IPS-18a (cell line): ENCODE measurements at regions not wholly inside any gene's neighbourhood (a gene's known extent, or its start where the extent isn't known, plus 50 kb on each side); places are given as distances from the start of the nearest gene placed in this dataset.

ENCODE experiments used
- H3K27ac ChIP-seq: one replicate; pipeline ENCODE4 v1.5.1; 2013; ENCODE audit warnings: low read length
- H3K27me3 ChIP-seq: one replicate; pipeline ENCODE4 v1.6.1; 2013; ENCODE audit warnings: mild to moderate bottlenecking, low read length; ENCODE audit not compliant: control insufficient read depth, insufficient read depth
- H3K36me3 ChIP-seq: one replicate; pipeline ENCODE4 v1.6.1; 2013; ENCODE audit warnings: low read depth, low read length; ENCODE audit not compliant: control insufficient read depth
- H3K4me1 ChIP-seq: one replicate; pipeline ENCODE4 v1.6.1; 2013; ENCODE audit warnings: low read depth, low read length; ENCODE audit not compliant: control insufficient read depth
- H3K4me3 ChIP-seq: one replicate; pipeline ENCODE4 v1.5.1; 2013; ENCODE audit warnings: low read length
- H3K9ac ChIP-seq: one replicate; pipeline ENCODE4 v1.6.1; 2013; ENCODE audit warnings: mild to moderate bottlenecking, low read length, moderate library complexity
- H3K9me3 ChIP-seq: one replicate; pipeline ENCODE4 v1.6.1; 2013; ENCODE audit warnings: low read depth, low read length; ENCODE audit not compliant: control insufficient read depth

GRCh38 chr1:118253053-118253915 is 68.3 kb upstream of the SPAG17 start:
- Histone ChIP-seq H3K27me3 (no peaks in the 10 kb centered on the region), H3K36me3 (no peaks in the 10 kb centered on the region), H3K4me1 (peaks cover 37% of the 10 kb centered on the region), H3K9me3 (no peaks in the 10 kb centered on the region), H3K9ac (no peak overlapping the region), H3K4me3 (no peak overlapping the region), H3K27ac (no peak overlapping the region)

GRCh38 chr1:118252624-118253023 is 67.6 kb upstream of the SPAG17 start:
- Histone ChIP-seq H3K9me3 (no peaks in the 10 kb centered on the region), H3K4me3 (no peak overlapping the region), H3K9ac (no peak overlapping the region), H3K4me1 (peaks cover 37% of the 10 kb centered on the region), H3K27me3 (no peaks in the 10 kb centered on the region), H3K27ac (no peak overlapping the region), H3K36me3 (no peaks in the 10 kb centered on the region)

- no peaks in the 10 kb centered on the region for H3K9me3 ChIP-seq
- no peak overlapping the region for H3K9ac ChIP-seq
- peaks cover 37% of the 10 kb centered on the region for H3K4me1 ChIP-seq
- H3K4me3 ChIP-seq = no peak overlapping the region
- no peaks in the 10 kb centered on the region for H3K36me3 ChIP-seq
- no peak overlapping the region for H3K27ac ChIP-seq
- no peaks in the 10 kb centered on the region for H3K27me3 ChIP-seq
These were observed 65.2 kb upstream of the SPAG17 start for GRCh38 chr1:118250232-118250631.

GRCh38 chr1:118249641-118250040 is 64.6 kb upstream of the SPAG17 start:
- no peaks in the 10 kb centered on the region for H3K36me3 ChIP-seq
- no peak overlapping the region for H3K27ac ChIP-seq
- H3K9me3 ChIP-seq = no peaks in the 10 kb centered on the region
- H3K9ac ChIP-seq = no peak overlapping the region
- peaks cover 37% of the 10 kb centered on the region for H3K4me1 ChIP-seq
- H3K4me3 ChIP-seq = no peak overlapping the region
- H3K27me3 ChIP-seq = no peaks in the 10 kb centered on the region

GRCh38 chr1:118247593-118247992 is 62.6 kb upstream of the SPAG17 start:
- Histone ChIP-seq H3K9ac (no peak overlapping the region), H3K36me3 (no peaks in the 10 kb centered on the region), H3K4me3 (no peak overlapping the region), H3K4me1 (peaks cover 31% of the 10 kb centered on the region), H3K27ac (no peak overlapping the region), H3K9me3 (no peaks in the 10 kb centered on the region), H3K27me3 (no peaks in the 10 kb centered on the region)

- Histone ChIP-seq H3K36me3 (no peaks in the 10 kb centered on the region), H3K4me3 (no peak overlapping the region), H3K9me3 (no peaks in the 10 kb centered on the region), H3K27me3 (no peaks in the 10 kb centered on the region), H3K9ac (no peak overlapping the region), H3K4me1 (peaks cover 31% of the 10 kb centered on the region), H3K27ac (no peak overlapping the region)
These were observed 61.6 kb upstream of the SPAG17 start for GRCh38 chr1:118246646-118247045.

- no peak overlapping the region for H3K9ac ChIP-seq
- no peaks in the 10 kb centered on the region for H3K36me3 ChIP-seq
- H3K4me1 ChIP-seq = peaks cover 7% of the 10 kb centered on the region
- H3K4me3 ChIP-seq = no peak overlapping the region
- H3K9me3 ChIP-seq = peaks cover 3% of the 10 kb centered on the region
- no peaks in the 10 kb centered on the region for H3K27me3 ChIP-seq
- H3K27ac ChIP-seq = no peak overlapping the region
These were observed 59.2 kb upstream of the SPAG17 start for GRCh38 chr1:118244194-118244593.

GRCh38 chr1:118243269-118243668 is 58.2 kb upstream of the SPAG17 start:
- Histone ChIP-seq H3K27ac (no peak overlapping the region), H3K9me3 (peaks cover 4% of the 10 kb centered on the region), H3K9ac (no peak overlapping the region), H3K36me3 (no peaks in the 10 kb centered on the region), H3K4me1 (no peaks in the 10 kb centered on the region), H3K4me3 (no peak overlapping the region), H3K27me3 (no peaks in the 10 kb centered on the region)
